NCI-H146 treated with DMSO at 0.1 percent for 48 hours (cell line): ENCODE measurements at regions not wholly inside any gene's neighbourhood (a gene's known extent, or its start where the extent isn't known, plus 50 kb on each side); places are given as distances from the start of the nearest gene placed in this dataset.

Experiments
- DNase-seq: peaks from one replicate; lab custom pipeline; 2025; ENCODE audit not compliant: unreplicated experiment; lab: John Stamatoyannopoulos, UW

GRCh38 chrX:9147726-9148125 lies 113.8 kb upstream of the FAM9B start:
- no peak for DNase-seq

- DNase-seq, result no peak
Observed at GRCh38 chrX:9148615-9149399, 114.9 kb upstream of the FAM9B start.

- no peak for DNase-seq
Observed at GRCh38 chrX:9149501-9150245, 115.7 kb upstream of the FAM9B start.

GRCh38 chrX:9151772-9152307 lies 117.9 kb upstream of the FAM9B start:
- DNase-seq, result no peak

GRCh38 chrX:9153300-9153699 lies 119.4 kb upstream of the FAM9B start:
- DNase-seq, result no peak

GRCh38 chrX:9158611-9159010 lies 124.7 kb upstream of the FAM9B start:
- no peak for DNase-seq

- DNase-seq, result no peak
Observed at GRCh38 chrX:9160698-9161329, 126.9 kb upstream of the FAM9B start.

GRCh38 chrX:9162698-9163097 lies 128.8 kb upstream of the FAM9B start:
- no peak for DNase-seq

- peak; percentile 38 for DNase-seq
Observed at GRCh38 chrX:9163214-9163709, 129.3 kb upstream of the FAM9B start.

GRCh38 chrX:9164086-9164485 lies 130.2 kb upstream of the FAM9B start:
- no peak for DNase-seq

GRCh38 chrX:9164533-9165426 lies 130.9 kb upstream of the FAM9B start:
- DNase-seq, result no peak

- no peak for DNase-seq
Observed at GRCh38 chrX:9166584-9166944, 132.6 kb upstream of the FAM9B start.

- no peak for DNase-seq
Observed at GRCh38 chrX:9171841-9172463, 138.0 kb upstream of the FAM9B start.

- no peak for DNase-seq
Observed at GRCh38 chrX:9172464-9172850, 138.5 kb upstream of the FAM9B start.

- DNase-seq, result no peak
Observed at GRCh38 chrX:9180623-9181022, 146.7 kb upstream of the FAM9B start.

- no peak for DNase-seq
Observed at GRCh38 chrX:9182041-9182440, 148.1 kb upstream of the FAM9B start.

- no peak for DNase-seq
Observed at GRCh38 chrX:9183481-9183880, 149.6 kb upstream of the FAM9B start.

GRCh38 chrX:9184211-9184610 lies 150.3 kb upstream of the FAM9B start:
- no peak for DNase-seq

GRCh38 chrX:9188117-9188516 lies 154.2 kb upstream of the FAM9B start:
- no peak for DNase-seq

GRCh38 chrX:9189286-9189685 lies 155.4 kb upstream of the FAM9B start:
- peak; percentile 20 for DNase-seq
